B cell (primary cell): ENCODE measurements at regions not wholly inside any gene's neighbourhood (a gene's known extent, or its start where the extent isn't known, plus 50 kb on each side); places are given as distances from the start of the nearest gene placed in this dataset.

Experiments
- ATAC-seq: fragments of 200-7000 bp; cut with Tn5 transposase; one replicate; pipeline ENCODE4 v1.10.0; 2021; ENCODE audit warnings: low read depth, mild to moderate bottlenecking, moderate number of reproducible peaks, moderate library complexity
- CTCF ChIA-PET: fragments of 350-600 bp; sonication (Branson Sonifier 250); formaldehyde crosslinking; loops from one replicate; lab custom pipeline; 2021; ENCODE audit warnings: antibody characterized with exemption, inconsistent platforms; lab: Charles Lee
- POLR2A ChIA-PET: fragments of 350-600 bp; sonication (Branson Sonifier 250); formaldehyde crosslinking; loops from one replicate; lab custom pipeline; 2021; ENCODE audit warnings: antibody characterized with exemption; lab: Charles Lee
- DNase-seq: peaks from one replicate; pipeline ENCODE4 v3.0.0; 2013
- H2AFZ ChIP-seq: 2 replicates; pipeline ENCODE4 v1.6.1; 2012; ENCODE audit warnings: mild to moderate bottlenecking, low read depth, low read length; ENCODE audit not compliant: insufficient read depth, poor library complexity, severe bottlenecking
- H3K27ac ChIP-seq, 2 donors: 1 replicate in 1 of 2; 2 replicates in 1 of 2; pipeline ENCODE4 v1.5.1; 2012 to 2013; ENCODE audit warnings: low read length in 2 of 2, mild to moderate bottlenecking in 2 of 2, moderate library complexity in 1 of 2
- H3K27me3 ChIP-seq, 4 experiments: fragments of 200-600 bp in 1 of 4; sonication (generic) in 1 of 4; replicated peaks in 1 of 4; 1 replicate in 2 of 4; 2 replicates in 2 of 4; pipeline versions ENCODE4 v1.6.1 to v1.7.0; 2013 to 2016; ENCODE audit warnings: low read length in 3 of 4, mild to moderate bottlenecking in 2 of 4, mixed read lengths in 1 of 4, moderate library complexity in 1 of 4; ENCODE audit not compliant: insufficient read depth in 4 of 4, control insufficient read depth in 3 of 4; ENCODE audit errors: control extremely low read depth in 1 of 4
- H3K36me3 ChIP-seq, 2 experiments: replicated peaks in 1 of 2; 1 replicate in 1 of 2; 2 replicates in 1 of 2; pipeline versions ENCODE4 v1.6.1 to v1.7.1; 2013; ENCODE audit warnings: low read length in 1 of 2; ENCODE audit not compliant: insufficient read depth in 2 of 2, control insufficient read depth in 1 of 2; ENCODE audit errors: control extremely low read depth in 1 of 2, extremely low read depth in 1 of 2
- H3K4me1 ChIP-seq, 2 donors: fragments of 200-600 bp in 1 of 2; sonication (generic) in 1 of 2; 1 replicate in 1 of 2; 2 replicates in 1 of 2; pipeline versions ENCODE4 v1.5.1 to v1.6.1; 2013 to 2017; ENCODE audit warnings: low read length in 2 of 2; ENCODE audit not compliant: control insufficient read depth in 2 of 2, insufficient read depth in 2 of 2
- H3K4me2 ChIP-seq: replicated peaks from 2 replicates; pipeline ENCODE3; 2012; ENCODE audit warnings: mild to moderate bottlenecking, low read depth, low read length; ENCODE audit not compliant: poor library complexity, severe bottlenecking
- H3K4me3 ChIP-seq, 5 experiments: fragments of 200-600 bp in 1 of 5; sonication (generic) in 1 of 5; 1 replicate in 3 of 5; 2 replicates in 2 of 5; pipeline versions ENCODE4 v1.5.1 to v1.7.0; 2011 to 2016; ENCODE audit warnings: low read length in 4 of 5, mild to moderate bottlenecking in 4 of 5, low read depth in 2 of 5, control low read depth in 1 of 5, moderate library complexity in 1 of 5; ENCODE audit not compliant: insufficient read depth in 1 of 5; ENCODE audit errors: control extremely low read depth in 1 of 5, extremely low read depth in 1 of 5
- H3K79me2 ChIP-seq: fragments of 200-600 bp; sonication (generic); one replicate; pipeline ENCODE4 v1.6.0; 2016; ENCODE audit warnings: low read length; ENCODE audit not compliant: control insufficient read depth, insufficient read depth
- H3K9ac ChIP-seq: fragments of 200-600 bp; sonication (generic); 2 replicates; pipeline ENCODE4 v1.6.1; 2017; ENCODE audit warnings: mild to moderate bottlenecking, low read length, moderate library complexity
- H3K9me3 ChIP-seq, 3 donors: one replicate each; pipeline versions ENCODE4 v1.6.1 to v1.7.1; 2013; ENCODE audit warnings: low read length in 2 of 3; ENCODE audit not compliant: control insufficient read depth in 2 of 3, insufficient read depth in 1 of 3; ENCODE audit errors: control extremely low read depth in 1 of 3
- H4K20me1 ChIP-seq: 2 replicates; pipeline ENCODE4 v1.6.0; 2012; ENCODE audit warnings: mild to moderate bottlenecking, low read length; ENCODE audit not compliant: insufficient read depth, control insufficient read depth, poor library complexity, severe bottlenecking
- H3K27ac Mint-ChIP-seq: one replicate; pipeline ENCODE4 v1.8.0; 2021; ENCODE audit warnings: mixed read lengths
- H3K27me3 Mint-ChIP-seq: one replicate; pipeline ENCODE4 v1.8.0; 2021; ENCODE audit warnings: mixed read lengths
- H3K4me1 Mint-ChIP-seq: one replicate; pipeline ENCODE4 v1.8.0; 2021; ENCODE audit warnings: mixed read lengths
- H3K4me3 Mint-ChIP-seq: one replicate; pipeline ENCODE4 v1.8.0; 2021; ENCODE audit warnings: mixed read lengths
- H3K9me3 Mint-ChIP-seq: one replicate; pipeline ENCODE4 v1.8.0; 2022; ENCODE audit warnings: mixed read lengths; ENCODE audit not compliant: insufficient read depth
- EZH2 ChIP-seq: IDR thresholded peaks from 2 replicates; pipeline ENCODE4 v1.6.1; 2012; ENCODE audit warnings: borderline replicate concordance, low read depth, mild to moderate bottlenecking, moderate library complexity, low read length; ENCODE audit not compliant: insufficient read depth, poor library complexity, severe bottlenecking
- WGBS: methylation state at CpG from one replicate; pipeline ENCODE4 v1.1.5; 2013; ENCODE audit warnings: missing lambda C conversion rate; ENCODE audit not compliant: insufficient coverage; 5-methylcytosine and 5-hydroxymethylcytosine counted together
- intact Hi-C: fragments of 100-400 bp; cut with micrococcal nuclease; formaldehyde crosslinking; loops from one replicate; pipeline ENCODE4 v1.10.0; 2022
- TF ChIP-seq, protein P1 (sequence below): fragments of 200-600 bp; IDR thresholded peaks from one replicate; pipeline ENCODE4 v1.8.0; 2022; ENCODE audit warnings: antibody characterized with exemption, mild to moderate bottlenecking

DNA sequence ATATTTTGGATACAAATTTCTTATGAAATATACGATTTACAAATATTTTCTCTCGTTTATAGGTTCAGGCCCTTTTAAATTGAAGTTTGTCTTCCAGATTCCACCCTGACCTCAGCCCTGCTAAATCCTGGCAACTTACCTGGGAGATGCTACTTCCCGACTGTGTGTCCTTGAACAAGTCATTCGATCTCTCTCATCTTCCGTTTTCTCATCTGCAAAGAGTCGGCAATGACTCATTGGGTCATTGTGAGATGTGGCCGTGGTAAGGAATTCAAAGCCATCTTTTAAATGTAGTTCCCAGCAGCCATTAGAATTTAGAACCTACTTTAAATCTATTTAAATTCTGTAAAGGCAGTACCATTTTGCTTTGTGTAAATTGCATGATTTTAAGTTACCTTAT lies 72.5 kb downstream of the LHX2 start:
- Histone ChIP-seq H3K4me2 (no peak overlapping the region), H3K27ac (no peak overlapping the region), H3K9me3 (peaks cover 0 to 13% (median 12%) of the 10 kb centered on the region in 3 donors), H3K79me2 (no peaks in the 10 kb centered on the region), H4K20me1 (no peaks in the 10 kb centered on the region), H3K4me3 (no peak overlapping the region), H3K4me1 (no peaks in the 10 kb centered on the region), H3K27me3 (peaks cover 0 to 4% (median 1%) of the 10 kb centered on the region in 4 experiments), H3K9ac (no peak overlapping the region), H3K36me3 (no peaks in the 10 kb centered on the region), H2AFZ (no peak overlapping the region)
- Mint-ChIP-seq H3K4me1 (no peaks in the 10 kb centered on the region), H3K27me3 (peaks cover 13% of the 10 kb centered on the region), H3K9me3 (peaks cover 7% of the 10 kb centered on the region), H3K27ac (no peak overlapping the region), H3K4me3 (no peak overlapping the region)
- POLR2A ChIA-PET: no interaction called here
- 80% methylated on average over 1 of the region's 7 CpGs for WGBS
- DNase-seq (no peak), ATAC-seq (no peak)
- intact Hi-C loops: no loop called here
- CTCF ChIA-PET: no interaction called here
- TF ChIP-seq EZH2: no peak
- TF ChIP-seq, protein P1, sequence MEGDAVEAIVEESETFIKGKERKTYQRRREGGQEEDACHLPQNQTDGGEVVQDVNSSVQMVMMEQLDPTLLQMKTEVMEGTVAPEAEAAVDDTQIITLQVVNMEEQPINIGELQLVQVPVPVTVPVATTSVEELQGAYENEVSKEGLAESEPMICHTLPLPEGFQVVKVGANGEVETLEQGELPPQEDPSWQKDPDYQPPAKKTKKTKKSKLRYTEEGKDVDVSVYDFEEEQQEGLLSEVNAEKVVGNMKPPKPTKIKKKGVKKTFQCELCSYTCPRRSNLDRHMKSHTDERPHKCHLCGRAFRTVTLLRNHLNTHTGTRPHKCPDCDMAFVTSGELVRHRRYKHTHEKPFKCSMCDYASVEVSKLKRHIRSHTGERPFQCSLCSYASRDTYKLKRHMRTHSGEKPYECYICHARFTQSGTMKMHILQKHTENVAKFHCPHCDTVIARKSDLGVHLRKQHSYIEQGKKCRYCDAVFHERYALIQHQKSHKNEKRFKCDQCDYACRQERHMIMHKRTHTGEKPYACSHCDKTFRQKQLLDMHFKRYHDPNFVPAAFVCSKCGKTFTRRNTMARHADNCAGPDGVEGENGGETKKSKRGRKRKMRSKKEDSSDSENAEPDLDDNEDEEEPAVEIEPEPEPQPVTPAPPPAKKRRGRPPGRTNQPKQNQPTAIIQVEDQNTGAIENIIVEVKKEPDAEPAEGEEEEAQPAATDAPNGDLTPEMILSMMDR: no peak

DNA sequence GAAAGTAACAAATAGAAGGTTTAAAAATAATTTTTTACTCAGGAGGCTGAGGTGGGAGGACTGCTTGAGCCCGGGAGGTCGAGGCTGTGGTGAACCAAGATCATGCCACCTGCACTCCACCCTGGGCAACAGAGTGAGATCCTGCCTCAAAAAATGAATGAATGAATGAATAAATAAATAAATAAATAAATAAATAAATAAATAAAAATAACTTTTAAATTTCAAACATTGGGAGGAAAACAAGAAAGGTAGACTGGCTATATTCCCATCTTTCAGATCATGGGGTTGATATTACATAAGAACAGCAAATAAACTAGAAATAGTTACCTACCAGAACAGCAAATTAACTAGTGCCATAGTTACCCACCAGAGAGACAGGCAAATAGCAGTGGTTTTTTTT lies 75.7 kb downstream of the LHX2 start:
- no peak overlapping the region for H3K27ac Mint-ChIP-seq
- Histone ChIP-seq H3K27me3 (peaks cover 0 to 4% (median 1%) of the 10 kb centered on the region in 4 experiments), H3K4me2 (no peak overlapping the region), H4K20me1 (no peaks in the 10 kb centered on the region), H3K9ac (no peak overlapping the region), H3K4me1 (no peaks in the 10 kb centered on the region), H3K4me3 (no peak overlapping the region), H3K79me2 (no peaks in the 10 kb centered on the region), H3K36me3 (no peaks in the 10 kb centered on the region), H2AFZ (no peak overlapping the region), H3K27ac (no peak overlapping the region), H3K9me3 (peaks cover 0 to 15% (median 13%) of the 10 kb centered on the region in 3 donors)
- POLR2A ChIA-PET: no interaction called here
- CTCF ChIA-PET: no interaction called here
- intact Hi-C loops: no loop called here
- H3K4me3 Mint-ChIP-seq: no peak overlapping the region
- DNase-seq: no peak
- H3K27me3 Mint-ChIP-seq: peaks cover 22% of the 10 kb centered on the region
- peaks cover 7% of the 10 kb centered on the region for H3K9me3 Mint-ChIP-seq
- no peak for ATAC-seq
- TF ChIP-seq EZH2: no peak
- TF ChIP-seq, protein P1: no peak
- WGBS: no CpG with 5 or more reads among the region's 2 CpGs
- no peaks in the 10 kb centered on the region for H3K4me1 Mint-ChIP-seq
